Neuronal stem cell (in vitro differentiated cells): ENCODE measurements at regions not wholly inside any gene's neighbourhood (a gene's known extent, or its start where the extent isn't known, plus 50 kb on each side); places are given as distances from the start of the nearest gene placed in this dataset.

ENCODE experiments used
- DNase-seq: peaks from one replicate; pipeline ENCODE4 v3.0.0-alpha.2; 2013; ENCODE audit warnings: low spot score
- H2AFZ ChIP-seq: one replicate; pipeline ENCODE4 v1.6.1; 2013; ENCODE audit warnings: mild to moderate bottlenecking, low read length, inconsistent platforms
- H2AK5ac ChIP-seq: 2 replicates; pipeline ENCODE4 v1.6.1; 2013; ENCODE audit warnings: low read depth, mild to moderate bottlenecking, inconsistent platforms, low read length, moderate library complexity, mixed read lengths
- H2BK120ac ChIP-seq: 2 replicates; pipeline ENCODE4 v1.6.1; 2013; ENCODE audit warnings: low read depth, mild to moderate bottlenecking, inconsistent platforms, low read length, moderate library complexity, mixed read lengths
- H2BK12ac ChIP-seq: one replicate; pipeline ENCODE4 v1.6.1; 2013; ENCODE audit warnings: low read length, inconsistent platforms
- H2BK15ac ChIP-seq: 2 replicates; pipeline ENCODE4 v1.6.1; 2013; ENCODE audit warnings: mild to moderate bottlenecking, low read length, inconsistent platforms, mixed read lengths
- H2BK5ac ChIP-seq: one replicate; pipeline ENCODE4 v1.6.1; 2013; ENCODE audit warnings: inconsistent platforms, mild to moderate bottlenecking, low read length, moderate library complexity
- H3K14ac ChIP-seq: one replicate; pipeline ENCODE4 v1.6.1; 2013; ENCODE audit warnings: low read length, inconsistent platforms
- H3K18ac ChIP-seq: 2 replicates; pipeline ENCODE4 v1.6.1; 2013; ENCODE audit warnings: low read length, inconsistent platforms
- H3K23ac ChIP-seq: 2 replicates; pipeline ENCODE4 v1.6.1; 2013; ENCODE audit warnings: low read depth, mild to moderate bottlenecking, mixed read lengths, low read length, inconsistent platforms; ENCODE audit not compliant: poor library complexity
- H3K27ac ChIP-seq: replicated peaks from 3 replicates; pipeline ENCODE4 v1.5.1; 2013; ENCODE audit warnings: low read length, inconsistent platforms
- H3K27me3 ChIP-seq, 3 experiments: 2 replicates each; pipeline ENCODE4 v1.6.1; 2013; ENCODE audit warnings: low read length in 3 of 3, mild to moderate bottlenecking in 2 of 3, inconsistent platforms in 1 of 3, low read depth in 1 of 3, mixed read lengths in 1 of 3, moderate library complexity in 1 of 3; ENCODE audit not compliant: control insufficient read depth in 3 of 3, insufficient read depth in 3 of 3
- H3K36me3 ChIP-seq, 2 donors: replicated peaks in 1 of 2; 2 replicates each; pipeline ENCODE4 v1.6.1; 2013; ENCODE audit warnings: low read length in 2 of 2; ENCODE audit not compliant: control insufficient read depth in 2 of 2, insufficient read depth in 2 of 2
- H3K4ac ChIP-seq: 2 replicates; pipeline ENCODE4 v1.6.1; 2013; ENCODE audit warnings: inconsistent platforms, mild to moderate bottlenecking, low read length, moderate library complexity
- H3K4me1 ChIP-seq, 2 donors: 1 replicate in 1 of 2; 2 replicates in 1 of 2; pipeline ENCODE4 v1.6.1; 2013; ENCODE audit warnings: low read length in 2 of 2, low read depth in 1 of 2; ENCODE audit not compliant: control insufficient read depth in 2 of 2, insufficient read depth in 1 of 2
- H3K4me2 ChIP-seq: one replicate; pipeline ENCODE4 v1.6.1; 2013; ENCODE audit warnings: mild to moderate bottlenecking, low read length, inconsistent platforms; ENCODE audit not compliant: insufficient read depth, poor library complexity, severe bottlenecking
- H3K4me3 ChIP-seq, 2 donors: 2 replicates each; pipeline ENCODE4 v1.5.1; 2013; ENCODE audit warnings: low read length in 2 of 2, mild to moderate bottlenecking in 2 of 2, inconsistent platforms in 1 of 2, moderate library complexity in 1 of 2
- H3K79me1 ChIP-seq: one replicate; pipeline ENCODE4 v1.6.1; 2013; ENCODE audit warnings: low read depth, mild to moderate bottlenecking, inconsistent platforms, low read length, moderate library complexity
- H3K9ac ChIP-seq: one replicate; pipeline ENCODE4 v1.6.1; 2013; ENCODE audit warnings: mild to moderate bottlenecking, low read depth, low read length, inconsistent platforms; ENCODE audit not compliant: poor library complexity
- H3K9me3 ChIP-seq, 2 donors: replicated peaks in 1 of 2; 2 replicates each; pipeline versions ENCODE3 to v1.6.1; 2013; ENCODE audit warnings: low read length in 2 of 2, mild to moderate bottlenecking in 2 of 2, inconsistent platforms in 1 of 2, low read depth in 1 of 2, mixed read lengths in 1 of 2, moderate library complexity in 1 of 2; ENCODE audit not compliant: control insufficient read depth in 2 of 2, insufficient read depth in 1 of 2
- H4K8ac ChIP-seq: one replicate; pipeline ENCODE4 v1.6.1; 2013; ENCODE audit warnings: low read depth, mild to moderate bottlenecking, inconsistent platforms, low read length, moderate library complexity
- H4K91ac ChIP-seq: one replicate; pipeline ENCODE4 v1.6.1; 2013; ENCODE audit warnings: low read length, low read depth, mild to moderate bottlenecking, inconsistent platforms; ENCODE audit not compliant: poor library complexity
- WGBS, 2 donors: extraction: QIAGEN DNeasy Blood & Tissue Kit; methylation state at CpG; one replicate each; pipeline ENCODE4 v1.1.7; 2013; ENCODE audit warnings: missing lambda C conversion rate in 2 of 2, mixed read lengths in 1 of 2; ENCODE audit not compliant: insufficient read length in 2 of 2, insufficient replicate concordance in 1 of 2; ENCODE audit errors: extremely low coverage in 2 of 2; 5-methylcytosine and 5-hydroxymethylcytosine counted together

DNA sequence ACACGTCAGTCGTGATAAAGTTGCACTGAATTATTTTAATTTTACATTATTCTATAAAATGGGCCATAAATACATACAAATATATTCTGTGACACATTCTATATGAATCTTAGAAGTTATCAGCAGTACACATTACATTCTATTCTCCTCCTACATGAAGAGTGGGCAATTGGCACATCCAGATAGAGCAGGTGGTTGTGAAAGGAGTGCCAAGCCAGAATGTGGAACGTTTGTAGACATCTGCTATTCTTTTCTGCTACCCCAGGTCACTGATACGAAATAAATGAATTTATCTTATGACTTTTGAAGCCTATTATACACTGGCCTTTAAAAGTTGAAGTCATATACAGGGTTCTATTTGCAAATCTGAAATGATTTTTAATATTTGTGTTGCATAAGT is 373.2 kb downstream of the PCDH17 start:
- Histone ChIP-seq H4K91ac (no peak overlapping the region), H2BK15ac (no peak overlapping the region), H3K4ac (no peak overlapping the region), H2BK120ac (no peak overlapping the region), H3K79me1 (no peaks in the 10 kb centered on the region), H3K27ac (no peak overlapping the region), H2AFZ (no peak overlapping the region), H3K9ac (no peak overlapping the region), H3K36me3 (no peaks in the 10 kb centered on the region), H3K27me3 (no peaks in the 10 kb centered on the region), H4K8ac (no peak overlapping the region), H3K14ac (no peak overlapping the region), H3K18ac (no peak overlapping the region), H3K4me2 (no peak overlapping the region), H3K4me3 (no peak overlapping the region), H2AK5ac (no peak overlapping the region), H3K23ac (no peak overlapping the region), H2BK5ac (no peak overlapping the region), H2BK12ac (no peak overlapping the region), H3K9me3 (no peaks in the 10 kb centered on the region), H3K4me1 (no peaks in the 10 kb centered on the region)
- DNase-seq, result no peak
- WGBS, 2 donors, result no CpG with 5 or more reads among the region's 4 CpGs

DNA sequence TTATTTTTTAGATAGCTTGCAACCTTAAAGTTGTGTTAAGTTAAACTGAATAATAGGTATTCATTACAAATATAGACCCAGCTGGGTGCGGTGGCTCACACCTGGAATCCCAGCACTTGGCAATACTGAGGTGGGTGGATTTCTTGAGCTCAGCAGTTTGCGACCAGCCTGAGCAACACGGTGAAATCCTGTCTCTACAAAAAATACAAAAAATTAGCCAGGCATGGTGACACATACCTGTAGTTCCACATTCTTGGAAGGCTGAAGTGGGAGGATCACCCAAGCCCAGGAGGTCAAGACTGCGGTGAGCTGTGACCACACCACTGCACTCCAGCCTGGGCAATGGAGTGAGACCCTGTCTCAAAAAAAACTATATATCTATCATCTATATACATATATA is 386.5 kb downstream of the PCDH17 start:
- no CpG with 5 or more reads among the region's 4 CpGs for whole genome bisulfite sequencing, 2 donors
- peak overlapping the region; percentile 22 for H2BK12ac ChIP-seq
- H3K14ac ChIP-seq, result no peak overlapping the region
- H3K23ac ChIP-seq, result no peak overlapping the region
- no peak overlapping the region for H3K4me3 ChIP-seq
- DNase-seq, result no peak
- no peak overlapping the region for H3K9ac ChIP-seq
- no peaks in the 10 kb centered on the region for H3K79me1 ChIP-seq
- no peak overlapping the region for H3K18ac ChIP-seq
- no peak overlapping the region for H4K8ac ChIP-seq
- no peak overlapping the region for H4K91ac ChIP-seq
- no peak overlapping the region for H2BK5ac ChIP-seq
- H3K9me3 ChIP-seq, result no peaks in the 10 kb centered on the region
- H2AK5ac ChIP-seq, result no peak overlapping the region
- H3K27me3 ChIP-seq, result no peaks in the 10 kb centered on the region
- no peak overlapping the region for H3K27ac ChIP-seq
- no peak overlapping the region for H2BK15ac ChIP-seq
- H3K36me3 ChIP-seq, result no peaks in the 10 kb centered on the region
- no peak overlapping the region for H3K4ac ChIP-seq
- H3K4me1 ChIP-seq, result no peaks in the 10 kb centered on the region
- H2AFZ ChIP-seq, result no peak overlapping the region
- H2BK120ac ChIP-seq, result no peak overlapping the region
- H3K4me2 ChIP-seq, result no peak overlapping the region

DNA sequence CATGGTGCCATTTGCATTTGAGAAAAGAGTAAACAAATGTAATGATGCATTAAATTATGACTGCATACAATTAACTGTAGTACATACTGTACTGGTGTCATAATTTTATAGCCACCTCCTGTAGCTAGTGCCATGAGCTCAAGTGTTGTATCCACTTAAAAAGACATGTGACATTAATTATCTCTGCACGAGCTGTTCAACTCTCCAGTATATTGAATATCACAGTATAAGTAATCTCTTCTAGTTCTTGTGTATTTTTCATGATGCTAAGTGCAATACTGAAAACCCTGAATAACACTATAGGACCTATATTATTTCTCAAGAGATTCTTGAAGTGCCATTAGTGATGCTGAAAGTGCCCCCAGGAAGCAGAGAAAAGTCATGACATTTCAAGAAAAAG is 387.3 kb downstream of the PCDH17 start:
- no peak overlapping the region for H2BK12ac ChIP-seq
- H3K27ac ChIP-seq, result no peak overlapping the region
- H3K4me2 ChIP-seq, result no peak overlapping the region
- no peak overlapping the region for H3K23ac ChIP-seq
- H3K9ac ChIP-seq, result no peak overlapping the region
- no peaks in the 10 kb centered on the region for H3K4me1 ChIP-seq
- H3K36me3 ChIP-seq, result no peaks in the 10 kb centered on the region
- no peak overlapping the region for H3K18ac ChIP-seq
- H4K91ac ChIP-seq, result no peak overlapping the region
- H2AFZ ChIP-seq, result no peak overlapping the region
- no peak overlapping the region for H4K8ac ChIP-seq
- no CpG with 5 or more reads among the region's 1 CpG for WGBS, 2 donors
- no peak overlapping the region for H3K4me3 ChIP-seq
- H3K14ac ChIP-seq, result no peak overlapping the region
- no peak for DNase-seq
- H3K4ac ChIP-seq, result no peak overlapping the region
- no peak overlapping the region for H2AK5ac ChIP-seq
- H2BK5ac ChIP-seq, result no peak overlapping the region
- no peak overlapping the region for H2BK120ac ChIP-seq
- H3K9me3 ChIP-seq, result no peaks in the 10 kb centered on the region
- H3K79me1 ChIP-seq, result no peaks in the 10 kb centered on the region
- no peaks in the 10 kb centered on the region for H3K27me3 ChIP-seq
- H2BK15ac ChIP-seq, result no peak overlapping the region

DNA sequence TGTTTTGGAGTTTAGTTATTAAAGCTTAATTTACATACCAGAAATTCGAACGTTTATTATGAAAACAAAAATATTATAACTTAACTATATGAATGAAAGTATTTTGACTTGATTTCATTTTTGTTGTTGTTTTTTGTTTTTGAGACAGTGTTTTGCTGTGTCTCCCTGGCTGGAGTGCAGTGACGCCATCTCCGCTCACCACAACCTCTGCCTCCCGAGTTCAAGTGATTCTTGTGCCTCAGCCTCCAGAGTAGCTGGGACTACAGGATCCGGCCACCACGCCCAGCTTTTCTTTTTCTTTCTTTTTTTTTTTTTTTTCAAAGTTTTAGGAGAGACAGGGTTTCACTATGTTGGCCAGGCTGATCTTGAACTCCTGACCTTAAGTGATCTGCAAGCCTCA is 392.6 kb downstream of the PCDH17 start:
- Histone ChIP-seq H2BK120ac (no peak overlapping the region), H3K4ac (no peak overlapping the region), H3K4me1 (no peaks in the 10 kb centered on the region), H3K23ac (no peak overlapping the region), H2BK12ac (no peak overlapping the region), H3K14ac (no peak overlapping the region), H3K9me3 (no peaks in the 10 kb centered on the region), H2AK5ac (no peak overlapping the region), H3K36me3 (no peaks in the 10 kb centered on the region), H3K18ac (no peak overlapping the region), H3K27me3 (no peaks in the 10 kb centered on the region), H3K4me2 (no peak overlapping the region), H4K91ac (no peak overlapping the region), H3K27ac (no peak overlapping the region), H3K4me3 (no peak overlapping the region), H3K9ac (no peak overlapping the region), H2AFZ (no peak overlapping the region), H2BK5ac (no peak overlapping the region), H4K8ac (no peak overlapping the region), H3K79me1 (no peaks in the 10 kb centered on the region), H2BK15ac (no peak overlapping the region)
- no peak for DNase-seq
- no CpG with 5 or more reads among the region's 7 CpGs for WGBS, 2 donors
